AG10803 (cell line): ENCODE measurements at regions not wholly inside any gene's neighbourhood (a gene's known extent, or its start where the extent isn't known, plus 50 kb on each side); places are given as distances from the start of the nearest gene placed in this dataset.

Source experiments
- DNase-seq: peaks from one replicate; pipeline ENCODE4 v3.0.0; 2010; ENCODE audit warnings: low read depth
- H3K4me3 ChIP-seq: 2 replicates; pipeline ENCODE4 v1.5.1; 2011; ENCODE audit warnings: mild to moderate bottlenecking, low read length, control low read depth
- CTCF ChIP-seq: conservative IDR thresholded peaks from 2 replicates; pipeline ENCODE4 v1.5.1; 2011; ENCODE audit warnings: mild to moderate bottlenecking, low read length, control low read depth, inconsistent platforms

GRCh38 chr5:8861764-8862163 lies 684.1 kb downstream of the SEMA5A start:
- no peak for DNase-seq
- no peak overlapping the region for H3K4me3 ChIP-seq
- TF ChIP-seq CTCF: no peak

- peak; percentile 35 for DNase-seq
- H3K4me3 ChIP-seq: no peak overlapping the region
- TF ChIP-seq CTCF: peak; percentile 59
Observed at GRCh38 chr5:8864053-8864452, 681.8 kb downstream of the SEMA5A start.

- TF ChIP-seq CTCF: no peak
- no peak for DNase-seq
- no peak overlapping the region for H3K4me3 ChIP-seq
Observed at GRCh38 chr5:8865266-8865665, 680.6 kb downstream of the SEMA5A start.

- no peak for DNase-seq
- no peak overlapping the region for H3K4me3 ChIP-seq
- no peak for TF ChIP-seq CTCF
Observed at GRCh38 chr5:8865686-8866374, 680.0 kb downstream of the SEMA5A start.

GRCh38 chr5:8868283-8868682 lies 677.6 kb downstream of the SEMA5A start:
- H3K4me3 ChIP-seq: no peak overlapping the region
- DNase-seq: no peak
- TF ChIP-seq CTCF: no peak

- no peak overlapping the region for H3K4me3 ChIP-seq
- TF ChIP-seq CTCF: no peak
- no peak for DNase-seq
Observed at GRCh38 chr5:8869932-8870331, 675.9 kb downstream of the SEMA5A start.

GRCh38 chr5:8870349-8870958 lies 675.4 kb downstream of the SEMA5A start:
- no peak for DNase-seq
- no peak overlapping the region for H3K4me3 ChIP-seq
- no peak for TF ChIP-seq CTCF
